ENCODE measurements at regions not wholly inside any gene's neighbourhood (a gene's known extent, or its start where the extent isn't known, plus 50 kb on each side); places are given as distances from the start of the nearest gene placed in this dataset.

GRCh38 chr10:106487726-106488125 lies 676.8 kb downstream of the SORCS1 start:
- intact Hi-C loops (cut with micrococcal nuclease; ENCODE audit: unreplicated experiment): no loop called here
- Histone ChIP-seq H3K4me1 (ENCODE audit: control insufficient read depth, insufficient read depth, low read length) (no peaks in the 10 kb centered on the region), H3K27me3 (ENCODE audit: control insufficient read depth, insufficient read depth, low read length) (no peaks in the 10 kb centered on the region), H3K9me3 (ENCODE audit: control insufficient read depth, insufficient read depth, low read depth, low read length) (peaks cover 3% of the 10 kb centered on the region; the same call in 1 of the 2 replicates), H3K27ac (ENCODE audit: low read length) (no peak overlapping the region), H3K4me3 (ENCODE audit: low read depth in 2 of 2, low read length in 2 of 2) (no peak overlapping the region), H3K36me3 (ENCODE audit: control insufficient read depth, insufficient read depth, low read length) (no peaks in the 10 kb centered on the region)
- in situ Hi-C loops (cut with HindIII; ENCODE audit: low pct_unique_long_range_greater_than_20kb, low sequenced_read_pairs): no loop called here
- POLR2A ChIA-PET: no interaction called here
- DNase-seq (ENCODE audit: low read depth, low spot score) (no peak), ATAC-seq (no peak)
- BruUV-seq (replicated peaks): no TSS peak
- TF ChIP-seq CTCF (IDR thresholded peaks at IDR 0.05) (no peak), REST (IDR thresholded peaks at IDR 0.05; ENCODE audit: insufficient read depth in 1 of 2, low read depth in 2 of 2, low read length in 1 of 2) (no peak), TCF7L2 (IDR thresholded peaks at IDR 0.05; ENCODE audit: low read depth, low read length) (no peak), SIN3A (IDR thresholded peaks at IDR 0.05; ENCODE audit: borderline replicate concordance, insufficient read depth, low read depth, low read length) (no peak), POLR2AphosphoS5 (IDR thresholded peaks at IDR 0.05; ENCODE audit: low read depth, low read length) (no peak)
- CTCF ChIA-PET: no interaction called here

GRCh38 chr10:106481598-106482275 lies 682.8 kb downstream of the SORCS1 start:
- BruUV-seq (replicated peaks): no TSS peak
- ChIA-PET CTCF (no interaction called here), POLR2A (no interaction called here)
- no peak for TF ChIP-seq SIN3A (IDR thresholded peaks at IDR 0.05; ENCODE audit: borderline replicate concordance, insufficient read depth, low read depth, low read length)
- TF ChIP-seq CTCF (IDR thresholded peaks at IDR 0.05): no peak
- TF ChIP-seq TCF7L2 (IDR thresholded peaks at IDR 0.05; ENCODE audit: low read depth, low read length): no peak
- no peak for TF ChIP-seq POLR2AphosphoS5 (IDR thresholded peaks at IDR 0.05; ENCODE audit: low read depth, low read length)
- no peak for TF ChIP-seq REST (IDR thresholded peaks at IDR 0.05; ENCODE audit: insufficient read depth in 1 of 2, low read depth in 2 of 2, low read length in 1 of 2)
- Histone ChIP-seq H3K4me1 (ENCODE audit: control insufficient read depth, insufficient read depth, low read length) (no peaks in the 10 kb centered on the region), H3K9me3 (ENCODE audit: control insufficient read depth, insufficient read depth, low read depth, low read length) (no peaks in the 10 kb centered on the region), H3K27me3 (ENCODE audit: control insufficient read depth, insufficient read depth, low read length) (no peaks in the 10 kb centered on the region), H3K36me3 (ENCODE audit: control insufficient read depth, insufficient read depth, low read length) (no peaks in the 10 kb centered on the region), H3K27ac (ENCODE audit: low read length) (no peak overlapping the region), H3K4me3 (ENCODE audit: low read depth in 2 of 2, low read length in 2 of 2) (no peak overlapping the region)
- ATAC-seq: no peak
- intact Hi-C loops (cut with micrococcal nuclease; ENCODE audit: unreplicated experiment) (no loop called here), in situ Hi-C loops (cut with HindIII; ENCODE audit: low pct_unique_long_range_greater_than_20kb, low sequenced_read_pairs) (no loop called here)
- DNase-seq (ENCODE audit: low read depth, low spot score): no peak

Measured in Panc1 (cell line).